Osteoblast (primary cell): ENCODE measurements at regions not wholly inside any gene's neighbourhood (a gene's known extent, or its start where the extent isn't known, plus 50 kb on each side); places are given as distances from the start of the nearest gene placed in this dataset.

ENCODE experiments used
- DNase-seq: peaks from one replicate; pipeline ENCODE4 v3.0.0; 2011; ENCODE audit warnings: low spot score, mixed read lengths; ENCODE audit not compliant: insufficient read length; ENCODE audit errors: missing footprints
- H2AFZ ChIP-seq: 2 replicates; pipeline ENCODE4 v1.6.0; 2011; ENCODE audit warnings: mild to moderate bottlenecking, low read length
- H3K27ac ChIP-seq: 2 replicates; pipeline ENCODE4 v1.5.1; 2011; ENCODE audit warnings: mild to moderate bottlenecking, low read depth, low read length, moderate library complexity
- H3K27me3 ChIP-seq: 2 replicates; pipeline ENCODE4 v1.6.0; 2012; ENCODE audit warnings: mild to moderate bottlenecking, control low read depth, inconsistent platforms, low read length, moderate library complexity; ENCODE audit not compliant: insufficient read depth
- H3K36me3 ChIP-seq: 2 replicates; pipeline ENCODE4 v1.5.1; 2011; ENCODE audit warnings: mild to moderate bottlenecking, low read length, control low read depth, moderate library complexity; ENCODE audit not compliant: insufficient read depth
- H3K4me1 ChIP-seq: 2 replicates; pipeline ENCODE4 v1.5.1; 2011; ENCODE audit warnings: mild to moderate bottlenecking, low read length, control low read depth, moderate library complexity; ENCODE audit not compliant: insufficient read depth
- H3K4me2 ChIP-seq: 2 replicates; pipeline ENCODE4 v1.6.0; 2011; ENCODE audit warnings: mild to moderate bottlenecking, low read length; ENCODE audit not compliant: insufficient read depth
- H3K4me3 ChIP-seq: fragments of 200-600 bp; sonication (generic); 3 replicates; pipeline ENCODE4 v1.5.1; 2012; ENCODE audit warnings: mild to moderate bottlenecking, low read length, inconsistent platforms; ENCODE audit not compliant: insufficient read depth
- H3K79me2 ChIP-seq: 2 replicates; pipeline ENCODE4 v1.6.0; 2012; ENCODE audit warnings: mild to moderate bottlenecking, low read length, control low read depth, inconsistent platforms; ENCODE audit not compliant: insufficient read depth
- H3K9me3 ChIP-seq: 2 replicates; pipeline ENCODE4 v1.5.1; 2011; ENCODE audit warnings: low read depth, low read length, control low read depth
- H4K20me1 ChIP-seq: 2 replicates; pipeline ENCODE4 v1.6.0; 2012; ENCODE audit warnings: mild to moderate bottlenecking, low read length, control low read depth; ENCODE audit not compliant: insufficient read depth
- CTCF ChIP-seq: IDR thresholded peaks from 2 replicates; pipeline ENCODE4 v1.5.1; 2011; ENCODE audit warnings: mild to moderate bottlenecking, low read depth, low read length, moderate library complexity; ENCODE audit errors: extremely low read depth

GRCh38 chr11:128269466-128269865 is 317.9 kb downstream of the ETS1 start:
- Histone ChIP-seq H3K79me2 (no peaks in the 10 kb centered on the region), H3K27me3 (no peaks in the 10 kb centered on the region), H4K20me1 (no peaks in the 10 kb centered on the region), H3K4me2 (no peak overlapping the region), H2AFZ (no peak overlapping the region), H3K27ac (no peak overlapping the region), H3K4me1 (no peaks in the 10 kb centered on the region), H3K36me3 (no peaks in the 10 kb centered on the region), H3K9me3 (no peaks in the 10 kb centered on the region), H3K4me3 (no peak overlapping the region)
- TF ChIP-seq CTCF = no peak
- DNase-seq = no peak

- Histone ChIP-seq H3K36me3 (no peaks in the 10 kb centered on the region), H2AFZ (no peak overlapping the region), H3K9me3 (no peaks in the 10 kb centered on the region), H3K27me3 (no peaks in the 10 kb centered on the region), H3K4me3 (no peak overlapping the region), H3K27ac (no peak overlapping the region), H3K4me1 (no peaks in the 10 kb centered on the region), H3K79me2 (no peaks in the 10 kb centered on the region), H4K20me1 (no peaks in the 10 kb centered on the region), H3K4me2 (no peak overlapping the region)
- no peak for DNase-seq
- no peak for TF ChIP-seq CTCF
These were observed 320.5 kb downstream of the ETS1 start for GRCh38 chr11:128266893-128267292.

GRCh38 chr11:128262463-128263345 is 324.7 kb downstream of the ETS1 start:
- Histone ChIP-seq H3K36me3 (no peaks in the 10 kb centered on the region), H4K20me1 (no peaks in the 10 kb centered on the region), H3K4me3 (no peak overlapping the region), H2AFZ (no peak overlapping the region), H3K27ac (no peak overlapping the region), H3K79me2 (no peaks in the 10 kb centered on the region), H3K4me2 (no peak overlapping the region), H3K9me3 (no peaks in the 10 kb centered on the region), H3K4me1 (no peaks in the 10 kb centered on the region), H3K27me3 (no peaks in the 10 kb centered on the region)
- no peak for DNase-seq
- TF ChIP-seq CTCF = no peak

- Histone ChIP-seq H3K79me2 (no peaks in the 10 kb centered on the region), H2AFZ (no peak overlapping the region), H3K4me2 (no peak overlapping the region), H3K36me3 (no peaks in the 10 kb centered on the region), H3K4me1 (no peaks in the 10 kb centered on the region), H3K9me3 (no peaks in the 10 kb centered on the region), H3K4me3 (no peak overlapping the region), H4K20me1 (no peaks in the 10 kb centered on the region), H3K27me3 (no peaks in the 10 kb centered on the region), H3K27ac (no peak overlapping the region)
- no peak for DNase-seq
- no peak for TF ChIP-seq CTCF
These were observed 326.3 kb downstream of the ETS1 start for GRCh38 chr11:128261011-128261421.
